H1 (cell line): ENCODE measurements at regions not wholly inside any gene's neighbourhood (a gene's known extent, or its start where the extent isn't known, plus 50 kb on each side); places are given as distances from the start of the nearest gene placed in this dataset.
A peak's percentile ranks its signal among the peaks of the same experiment; 100 is the strongest.

Experiments
- CTCF ChIA-PET: fragments of 300-600 bp; sonication (Branson Sonifier 250); formaldehyde crosslinking; loops from one replicate; lab custom pipeline; 2021; ENCODE audit not compliant: partially characterized antibody; lab: Charles Lee
- POLR2A ChIA-PET: fragments of 300-600 bp; sonication (Branson Sonifier 250); formaldehyde crosslinking; loops from one replicate; lab custom pipeline; 2021; ENCODE audit warnings: inconsistent platforms; ENCODE audit not compliant: partially characterized antibody; lab: Charles Lee
- DNase-seq, 2 experiments: peaks; one replicate each; pipeline versions ENCODE4 v3.0.0 to v3.0.0-alpha.2; 2010 to 2022; ENCODE audit warnings: low spot score in 2 of 2, low read depth in 1 of 2, mixed read lengths in 1 of 2
- FAIRE-seq: peaks from 2 replicates; lab custom pipeline; 2011; peaks lifted over from hg19 to GRCh38; lab: Jason Lieb, UNC
- H2AFZ ChIP-seq: 2 replicates; pipeline ENCODE4 v1.8.1; 2012; ENCODE audit warnings: low read length, inconsistent platforms
- H2AK5ac ChIP-seq: 2 replicates; pipeline ENCODE4 v1.6.1; 2013; ENCODE audit warnings: low read depth, low read length
- H2BK120ac ChIP-seq: replicated peaks from 2 replicates; pipeline ENCODE3; 2013; ENCODE audit warnings: low read depth, low read length, inconsistent platforms
- H2BK12ac ChIP-seq: 2 replicates; pipeline ENCODE4 v1.6.1; 2013; ENCODE audit warnings: low read depth, low read length
- H2BK15ac ChIP-seq: 2 replicates; pipeline ENCODE4 v1.6.1; 2013; ENCODE audit warnings: low read length
- H2BK20ac ChIP-seq: 2 replicates; pipeline ENCODE4 v1.6.1; 2013; ENCODE audit warnings: low read length
- H2BK5ac ChIP-seq: 2 replicates; pipeline ENCODE4 v1.6.1; 2013; ENCODE audit warnings: low read depth, low read length
- H3K14ac ChIP-seq: 2 replicates; pipeline ENCODE4 v1.6.1; 2013; ENCODE audit warnings: inconsistent platforms; ENCODE audit not compliant: insufficient read length
- H3K18ac ChIP-seq: 2 replicates; pipeline ENCODE4 v1.6.1; 2013; ENCODE audit warnings: low read length; ENCODE audit errors: extremely low read depth
- H3K23ac ChIP-seq: 2 replicates; pipeline ENCODE4 v1.6.1; 2013; ENCODE audit warnings: inconsistent platforms; ENCODE audit not compliant: insufficient read length
- H3K23me2 ChIP-seq: 2 replicates; pipeline ENCODE4 v1.6.1; 2013; ENCODE audit warnings: low read depth, low read length
- H3K27ac ChIP-seq: 2 replicates; pipeline ENCODE4 v1.6.1; 2011; ENCODE audit warnings: low read depth, low read length, inconsistent platforms
- H3K27me3 ChIP-seq, 4 experiments: replicated peaks in 1 of 4; 1 replicate in 1 of 4; 2 replicates in 3 of 4; pipeline versions ENCODE4 v1.6.1 to v1.8.1; 2011 to 2013; ENCODE audit warnings: low read length in 3 of 4, mild to moderate bottlenecking in 3 of 4, inconsistent platforms in 2 of 4, mixed read lengths in 2 of 4, moderate library complexity in 1 of 4; ENCODE audit not compliant: control insufficient read depth in 3 of 4, insufficient read depth in 3 of 4; ENCODE audit errors: extremely low read depth in 1 of 4
- H3K36me3 ChIP-seq, 4 experiments: 2 replicates each; pipeline versions ENCODE4 v1.6.1 to v1.8.1; 2011 to 2013; ENCODE audit warnings: mild to moderate bottlenecking in 4 of 4, low read length in 3 of 4, moderate library complexity in 2 of 4, control low read depth in 1 of 4, inconsistent platforms in 1 of 4; ENCODE audit not compliant: insufficient read depth in 4 of 4, control insufficient read depth in 2 of 4
- H3K4ac ChIP-seq: replicated peaks from 2 replicates; pipeline ENCODE3; 2013; ENCODE audit warnings: low read length, low read depth, mixed read lengths, inconsistent platforms; ENCODE audit not compliant: insufficient read length
- H3K4me1 ChIP-seq, 4 experiments: replicated peaks in 1 of 4; 1 replicate in 1 of 4; 2 replicates in 3 of 4; pipeline versions ENCODE4 v1.6.1 to v1.8.1; 2011 to 2013; ENCODE audit warnings: low read length in 3 of 4, inconsistent platforms in 2 of 4, mixed read lengths in 1 of 4; ENCODE audit not compliant: insufficient read depth in 4 of 4, control insufficient read depth in 3 of 4
- H3K4me2 ChIP-seq, 2 experiments: 2 replicates each; pipeline versions ENCODE4 v1.6.1 to v1.8.1; 2011 to 2013; ENCODE audit warnings: low read depth in 2 of 2, low read length in 2 of 2, control low read depth in 1 of 2, inconsistent platforms in 1 of 2, mild to moderate bottlenecking in 1 of 2; ENCODE audit not compliant: insufficient read depth in 1 of 2
- H3K4me3 ChIP-seq, 4 experiments: fragments of 200-600, 300-600 bp in 1 of 4; sonication (generic), shearing (Covaris generic), sonication (Bioruptor Twin) in 1 of 4; 2 replicates each; pipeline versions ENCODE4 v1.5.1 to v1.8.1; 2011 to 2016; ENCODE audit warnings: low read length in 4 of 4, low read depth in 3 of 4, control low read depth in 2 of 4, inconsistent platforms in 2 of 4, mild to moderate bottlenecking in 2 of 4, mixed read lengths in 1 of 4, moderate library complexity in 1 of 4; ENCODE audit not compliant: insufficient read depth in 2 of 4; ENCODE audit errors: extremely low read depth in 1 of 4
- H3K56ac ChIP-seq: replicated peaks from 2 replicates; pipeline ENCODE3; 2013; ENCODE audit warnings: low read depth, mild to moderate bottlenecking, mixed read lengths, low read length, inconsistent platforms; ENCODE audit not compliant: insufficient read length
- H3K79me1 ChIP-seq: 2 replicates; pipeline ENCODE4 v1.6.1; 2013; ENCODE audit warnings: low read depth, low read length, control low read depth
- H3K79me2 ChIP-seq, 2 experiments: 2 replicates each; pipeline versions ENCODE4 v1.6.1 to v1.8.1; 2012 to 2013; ENCODE audit warnings: low read length in 2 of 2, mild to moderate bottlenecking in 2 of 2, inconsistent platforms in 1 of 2; ENCODE audit not compliant: insufficient read depth in 2 of 2, control insufficient read depth in 1 of 2
- H3K9ac ChIP-seq, 4 experiments: replicated peaks in 1 of 4; 1 replicate in 1 of 4; 2 replicates in 3 of 4; pipeline versions ENCODE4 v1.6.1 to v1.8.1; 2011 to 2013; ENCODE audit warnings: low read depth in 3 of 4, low read length in 3 of 4, control low read depth in 2 of 4, mild to moderate bottlenecking in 2 of 4, moderate library complexity in 2 of 4, inconsistent platforms in 1 of 4; ENCODE audit errors: extremely low read depth in 1 of 4
- H3K9me3 ChIP-seq, 2 experiments: 2 replicates each; pipeline versions ENCODE4 v1.6.1 to v1.8.1; 2012 to 2013; ENCODE audit warnings: mild to moderate bottlenecking in 2 of 2, moderate library complexity in 2 of 2, control low read depth in 1 of 2, inconsistent platforms in 1 of 2, low read depth in 1 of 2, low read length in 1 of 2, mixed read lengths in 1 of 2; ENCODE audit not compliant: insufficient read depth in 2 of 2
- H4K20me1 ChIP-seq, 2 experiments: replicated peaks in 1 of 2; 2 replicates each; pipeline versions ENCODE3 to v1.8.1; 2011 to 2013; ENCODE audit warnings: inconsistent platforms in 2 of 2, low read length in 2 of 2, mild to moderate bottlenecking in 1 of 2; ENCODE audit not compliant: insufficient read depth in 2 of 2, control insufficient read depth in 1 of 2
- H4K5ac ChIP-seq: 2 replicates; pipeline ENCODE4 v1.6.1; 2013; ENCODE audit warnings: low read length, low read depth, mixed read lengths, inconsistent platforms; ENCODE audit not compliant: insufficient read length
- H4K8ac ChIP-seq: 2 replicates; pipeline ENCODE4 v1.8.0; 2013; ENCODE audit warnings: mild to moderate bottlenecking, moderate library complexity, low read length, inconsistent platforms; ENCODE audit not compliant: insufficient read depth; ENCODE audit errors: extremely low read depth
- H4K91ac ChIP-seq: replicated peaks from 2 replicates; pipeline ENCODE3; 2013; ENCODE audit warnings: low read length, mixed read lengths, inconsistent platforms; ENCODE audit not compliant: insufficient read length
- BCL11A ChIP-seq, 2 experiments: IDR thresholded peaks; one replicate each; pipeline ENCODE4 v1.6.1; 2011; ENCODE audit warnings: low read depth in 2 of 2, low read length in 2 of 2, mild to moderate bottlenecking in 2 of 2
- CTBP2 ChIP-seq: IDR thresholded peaks from 2 replicates; pipeline ENCODE4 v1.7.0; 2011; ENCODE audit warnings: borderline replicate concordance, mild to moderate bottlenecking, moderate library complexity, mixed read lengths, low read length; ENCODE audit not compliant: insufficient read depth, insufficient read length
- CTCF ChIP-seq, 3 experiments: IDR thresholded peaks; 1 replicate in 2 of 3; 2 replicates in 1 of 3; pipeline versions ENCODE4 v1.5.1 to v1.6.1; 2011; ENCODE audit warnings: low read length in 3 of 3, mild to moderate bottlenecking in 3 of 3, inconsistent platforms in 2 of 3, low read depth in 1 of 3, moderate library complexity in 1 of 3; ENCODE audit not compliant: insufficient read depth in 1 of 3; ENCODE audit errors: control extremely low read depth in 1 of 3
- EGR1 ChIP-seq: IDR thresholded peaks from 2 replicates; pipeline ENCODE4 v1.6.1; 2011; ENCODE audit warnings: low read depth, low read length, borderline replicate concordance
- GABPA ChIP-seq: IDR thresholded peaks from 2 replicates; pipeline ENCODE4 v1.6.1; 2011; ENCODE audit warnings: mild to moderate bottlenecking, low read length, moderate library complexity, borderline replicate concordance; ENCODE audit not compliant: insufficient read depth
- HDAC6 ChIP-seq: IDR thresholded peaks from one replicate; pipeline ENCODE4 v1.7.1; 2012; ENCODE audit warnings: low read depth, mild to moderate bottlenecking, inconsistent platforms, low read length, moderate library complexity
- KDM5A ChIP-seq: fragments of 200-600 bp; IDR thresholded peaks from 2 replicates; pipeline ENCODE4 v1.7.1; 2012; ENCODE audit warnings: mild to moderate bottlenecking, low read length, inconsistent platforms, mixed read lengths
- MAFK ChIP-seq: IDR thresholded peaks from 2 replicates; pipeline ENCODE4 v1.6.1; 2012; ENCODE audit warnings: low read depth, mild to moderate bottlenecking, improper control_type of control experiment, low read length
- NANOG ChIP-seq: IDR thresholded peaks from 2 replicates; pipeline ENCODE4 v1.6.1; 2011; ENCODE audit warnings: low read length, low read depth, mild to moderate bottlenecking, inconsistent platforms; ENCODE audit not compliant: insufficient read depth, poor library complexity, severe bottlenecking
- POLR2AphosphoS5 ChIP-seq: IDR thresholded peaks from 2 replicates; pipeline ENCODE4 v1.6.1; 2011; ENCODE audit warnings: low read depth, low read length
- RAD21 ChIP-seq, 2 experiments: IDR thresholded peaks in 1 of 2; conservative IDR thresholded peaks in 1 of 2; 2 replicates each; pipeline ENCODE4 v1.6.1; 2011; ENCODE audit warnings: low read depth in 2 of 2, low read length in 2 of 2, improper control_type of control experiment in 1 of 2, inconsistent platforms in 1 of 2, mild to moderate bottlenecking in 1 of 2, moderate library complexity in 1 of 2
- SP4 ChIP-seq: IDR thresholded peaks from 2 replicates; pipeline ENCODE4 v1.6.1; 2012; ENCODE audit warnings: low read length, inconsistent platforms
- WGBS, 2 experiments: shearing (Covaris generic) in 1 of 2; methylation state at CpG; one replicate each; pipeline versions ENCODE4 v1.1.6 to v1.1.7; 2013 to 2015; ENCODE audit warnings: low lambda C conversion rate in 2 of 2, mixed read lengths in 2 of 2, inconsistent platforms in 1 of 2, low coverage in 1 of 2, missing lambda C conversion rate in 1 of 2; ENCODE audit not compliant: insufficient replicate concordance in 2 of 2, insufficient coverage in 1 of 2, insufficient read length in 1 of 2; ENCODE audit errors: extremely low coverage in 1 of 2, missing lambda C conversion rate in 1 of 2; 5-methylcytosine and 5-hydroxymethylcytosine counted together

- POLR2A ChIA-PET = no interaction called here
- H3K4me3 ChIP-seq = no peak overlapping the region
- peaks cover 3% of the 10 kb centered on the region; the same call in 1 of the 2 replicates for H3K23me2 ChIP-seq
- H2BK20ac ChIP-seq = no peak overlapping the region
- no peak overlapping the region for H3K56ac ChIP-seq
- CTCF ChIA-PET = interaction anchor here (0.5 to 4.8 kb wide), 7 partner anchors 9 to 828 kb away, joined by 3 to 21 read pairs (median 7); no protein-coding TSS in a partner anchor
- no peaks in the 10 kb centered on the region for H4K20me1 ChIP-seq
- H2BK15ac ChIP-seq = no peak overlapping the region
- DNase-seq (no peak), FAIRE-seq (no peak)
- no peak overlapping the region for H3K14ac ChIP-seq
- no peak overlapping the region for H3K9ac ChIP-seq
- H4K8ac ChIP-seq = no peak overlapping the region
- H2BK12ac ChIP-seq = no peak overlapping the region
- H2AK5ac ChIP-seq = no peak overlapping the region
- no peak overlapping the region for H3K4me2 ChIP-seq
- H4K5ac ChIP-seq = no peak overlapping the region
- H3K18ac ChIP-seq = no peak overlapping the region
- no peaks in the 10 kb centered on the region for H3K79me1 ChIP-seq
- no peak overlapping the region for H3K23ac ChIP-seq
- H3K27me3 ChIP-seq = no peaks in the 10 kb centered on the region
- H3K4me1 ChIP-seq = peaks cover 2 to 7% (median 3%) of the 10 kb centered on the region in 4 experiments; a peak in 4 of 7 replicates
- WGBS, 2 experiments = 85% methylated on average over 3 of the region's 3 CpGs; no CpG with 5 or more reads in 1 of the 2 experiments
- H2AFZ ChIP-seq = no peak overlapping the region
- no peak overlapping the region for H4K91ac ChIP-seq
- no peaks in the 10 kb centered on the region for H3K9me3 ChIP-seq
- H2BK120ac ChIP-seq = no peak overlapping the region
- no peak overlapping the region for H3K27ac ChIP-seq
- no peaks in the 10 kb centered on the region for H3K79me2 ChIP-seq
- H3K4ac ChIP-seq = no peak overlapping the region
- H3K36me3 ChIP-seq = no peaks in the 10 kb centered on the region
- no peak overlapping the region for H2BK5ac ChIP-seq
- TF ChIP-seq CTBP2 (no peak), GABPA (no peak), HDAC6 (no peak), NANOG (no peak), POLR2AphosphoS5 (no peak), EGR1 (no peak), BCL11A (IDR thresholded peaks at IDR 0.05; ENCODE audit: low read depth in 2 of 2, low read length in 2 of 2) (no peak), KDM5A (no peak), RAD21 (IDR thresholded peaks at IDR 0.05 in 1 of 2, conservative IDR thresholded peaks at IDR 0.05 in 1 of 2; ENCODE audit: low read depth in 2 of 2, low read length in 2 of 2) (peak; percentile 55 to 67), SP4 (no peak), CTCF (IDR thresholded peaks at IDR 0.05; ENCODE audit: control extremely low read depth in 1 of 3, insufficient read depth in 1 of 3, low read depth in 1 of 3, low read length in 3 of 3) (peak; percentile 24 to 55 (median 48)), MAFK (no peak)
Observed at GRCh38 chr9:1922026-1922425, 93.1 kb upstream of the SMARCA2 start.
